ENCODE measurements at regions not wholly inside any gene's neighbourhood (a gene's known extent, or its start where the extent isn't known, plus 50 kb on each side); places are given as distances from the start of the nearest gene placed in this dataset.

DNA sequence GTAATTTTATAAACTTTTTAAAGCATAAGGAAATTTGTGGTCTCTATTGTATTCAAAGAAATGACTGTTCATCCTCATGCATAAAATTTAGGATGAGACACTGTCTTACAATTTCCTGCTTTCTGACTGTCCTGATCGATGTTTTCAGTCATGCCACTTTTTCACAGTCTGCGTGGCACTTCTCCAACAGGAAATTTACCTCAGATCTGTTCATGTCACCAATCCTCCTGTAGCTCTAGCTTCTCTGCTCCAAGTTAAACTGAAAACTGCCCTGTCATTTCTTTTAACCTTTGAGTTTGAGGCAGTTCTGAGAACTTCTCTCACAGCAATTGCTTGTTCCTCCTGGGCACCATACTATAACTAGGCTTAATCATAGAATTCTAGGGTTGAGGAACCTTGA lies 455.1 kb downstream of the EFNA5 start:
- Histone ChIP-seq H3K27me3 (no peaks in the 10 kb centered on the region), H3K4me3 (no peak overlapping the region), H3K4me1 (ENCODE audit: low read depth) (no peaks in the 10 kb centered on the region), H3K36me3 (no peaks in the 10 kb centered on the region), H3K27ac (no peak overlapping the region), H3K9me3 (ENCODE audit: low read depth) (no peaks in the 10 kb centered on the region)
- TF ChIP-seq, protein P1, sequence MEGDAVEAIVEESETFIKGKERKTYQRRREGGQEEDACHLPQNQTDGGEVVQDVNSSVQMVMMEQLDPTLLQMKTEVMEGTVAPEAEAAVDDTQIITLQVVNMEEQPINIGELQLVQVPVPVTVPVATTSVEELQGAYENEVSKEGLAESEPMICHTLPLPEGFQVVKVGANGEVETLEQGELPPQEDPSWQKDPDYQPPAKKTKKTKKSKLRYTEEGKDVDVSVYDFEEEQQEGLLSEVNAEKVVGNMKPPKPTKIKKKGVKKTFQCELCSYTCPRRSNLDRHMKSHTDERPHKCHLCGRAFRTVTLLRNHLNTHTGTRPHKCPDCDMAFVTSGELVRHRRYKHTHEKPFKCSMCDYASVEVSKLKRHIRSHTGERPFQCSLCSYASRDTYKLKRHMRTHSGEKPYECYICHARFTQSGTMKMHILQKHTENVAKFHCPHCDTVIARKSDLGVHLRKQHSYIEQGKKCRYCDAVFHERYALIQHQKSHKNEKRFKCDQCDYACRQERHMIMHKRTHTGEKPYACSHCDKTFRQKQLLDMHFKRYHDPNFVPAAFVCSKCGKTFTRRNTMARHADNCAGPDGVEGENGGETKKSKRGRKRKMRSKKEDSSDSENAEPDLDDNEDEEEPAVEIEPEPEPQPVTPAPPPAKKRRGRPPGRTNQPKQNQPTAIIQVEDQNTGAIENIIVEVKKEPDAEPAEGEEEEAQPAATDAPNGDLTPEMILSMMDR (IDR thresholded peaks at IDR 0.05; ENCODE audit: low read depth, low read length): no peak
- DNase-seq (ENCODE audit: low read depth in 1 of 2, low spot score in 1 of 2): no peak

GRCh38 chr5:107213025-107213424 lies 457.7 kb downstream of the EFNA5 start:
- no peaks in the 10 kb centered on the region for H3K36me3 ChIP-seq
- no peaks in the 10 kb centered on the region for H3K9me3 ChIP-seq (ENCODE audit: low read depth)
- no peak overlapping the region for H3K27ac ChIP-seq
- H3K27me3 ChIP-seq: no peaks in the 10 kb centered on the region
- TF ChIP-seq, protein P1 (IDR thresholded peaks at IDR 0.05; ENCODE audit: low read depth, low read length): no peak
- no peak for DNase-seq (ENCODE audit: low read depth in 1 of 2, low spot score in 1 of 2)
- no peak overlapping the region for H3K4me3 ChIP-seq
- no peaks in the 10 kb centered on the region for H3K4me1 ChIP-seq (ENCODE audit: low read depth)

- H3K27ac ChIP-seq: no peak overlapping the region
- no peak for DNase-seq (ENCODE audit: low read depth in 1 of 2, low spot score in 1 of 2)
- H3K4me1 ChIP-seq (ENCODE audit: low read depth): no peaks in the 10 kb centered on the region
- no peaks in the 10 kb centered on the region for H3K9me3 ChIP-seq (ENCODE audit: low read depth)
- H3K36me3 ChIP-seq: no peaks in the 10 kb centered on the region
- H3K4me3 ChIP-seq: no peak overlapping the region
- TF ChIP-seq, protein P1 (IDR thresholded peaks at IDR 0.05; ENCODE audit: low read depth, low read length): no peak
- no peaks in the 10 kb centered on the region for H3K27me3 ChIP-seq
These were observed 459.1 kb downstream of the EFNA5 start for GRCh38 chr5:107211630-107212029.

DNA sequence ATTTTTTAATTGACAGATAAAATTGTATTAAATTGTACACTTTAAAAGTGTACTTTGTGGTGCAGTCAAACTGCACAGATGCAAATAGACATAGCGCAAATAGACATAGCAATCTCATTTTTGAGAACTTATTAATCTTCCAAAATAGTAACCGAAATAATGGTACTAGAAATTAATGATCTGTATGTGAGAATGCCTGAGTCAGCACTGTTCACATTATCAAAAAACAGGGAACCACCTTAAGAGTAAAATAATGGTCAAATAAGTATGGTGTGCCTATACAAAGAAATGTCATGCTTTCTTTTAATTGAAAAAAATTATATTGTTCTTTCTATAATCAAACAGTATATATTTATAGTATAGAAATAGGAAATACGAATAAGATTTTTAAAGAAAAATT lies 461.9 kb downstream of the EFNA5 start:
- H3K27ac ChIP-seq: no peak overlapping the region
- no peaks in the 10 kb centered on the region for H3K4me1 ChIP-seq (ENCODE audit: low read depth)
- H3K27me3 ChIP-seq: no peaks in the 10 kb centered on the region
- no peaks in the 10 kb centered on the region for H3K9me3 ChIP-seq (ENCODE audit: low read depth)
- no peak overlapping the region for H3K4me3 ChIP-seq
- H3K36me3 ChIP-seq: no peaks in the 10 kb centered on the region
- TF ChIP-seq, protein P1 (IDR thresholded peaks at IDR 0.05; ENCODE audit: low read depth, low read length): no peak
- no peak for DNase-seq (ENCODE audit: low read depth in 1 of 2, low spot score in 1 of 2)

GRCh38 chr5:107204413-107204812 lies 466.3 kb downstream of the EFNA5 start:
- Histone ChIP-seq H3K4me1 (ENCODE audit: low read depth) (no peaks in the 10 kb centered on the region), H3K27me3 (no peaks in the 10 kb centered on the region), H3K36me3 (no peaks in the 10 kb centered on the region), H3K27ac (no peak overlapping the region), H3K9me3 (ENCODE audit: low read depth) (no peaks in the 10 kb centered on the region), H3K4me3 (no peak overlapping the region)
- TF ChIP-seq, protein P1 (IDR thresholded peaks at IDR 0.05; ENCODE audit: low read depth, low read length): no peak
- DNase-seq (ENCODE audit: low read depth in 1 of 2, low spot score in 1 of 2): no peak

DNA sequence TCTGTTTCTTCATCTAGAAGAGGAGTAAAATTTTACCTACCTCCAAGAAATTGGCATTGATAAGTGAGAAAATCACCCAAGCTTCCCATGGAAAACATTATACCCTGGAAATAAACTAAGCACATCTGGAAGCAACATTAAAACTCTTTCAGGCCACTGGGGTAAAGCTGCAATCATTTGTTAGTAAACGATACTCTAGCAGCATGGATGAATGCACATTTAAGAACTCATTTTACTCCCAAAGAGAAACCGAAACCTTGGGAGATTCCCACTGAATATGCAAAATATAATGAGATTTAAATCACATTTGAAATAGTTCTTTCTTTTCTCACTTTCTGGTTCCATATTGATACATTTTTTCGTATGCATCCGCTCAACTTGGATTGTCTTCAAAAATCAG lies 467.5 kb downstream of the EFNA5 start:
- Histone ChIP-seq H3K9me3 (ENCODE audit: low read depth) (no peaks in the 10 kb centered on the region), H3K4me3 (no peak overlapping the region), H3K27me3 (no peaks in the 10 kb centered on the region), H3K36me3 (no peaks in the 10 kb centered on the region), H3K27ac (no peak overlapping the region), H3K4me1 (ENCODE audit: low read depth) (no peaks in the 10 kb centered on the region)
- TF ChIP-seq, protein P1 (IDR thresholded peaks at IDR 0.05; ENCODE audit: low read depth, low read length): no peak
- DNase-seq (ENCODE audit: low read depth in 1 of 2, low spot score in 1 of 2): no peak
